ENCODE measurements at regions not wholly inside any gene's neighbourhood (a gene's known extent, or its start where the extent isn't known, plus 50 kb on each side); places are given as distances from the start of the nearest gene placed in this dataset.

DNA sequence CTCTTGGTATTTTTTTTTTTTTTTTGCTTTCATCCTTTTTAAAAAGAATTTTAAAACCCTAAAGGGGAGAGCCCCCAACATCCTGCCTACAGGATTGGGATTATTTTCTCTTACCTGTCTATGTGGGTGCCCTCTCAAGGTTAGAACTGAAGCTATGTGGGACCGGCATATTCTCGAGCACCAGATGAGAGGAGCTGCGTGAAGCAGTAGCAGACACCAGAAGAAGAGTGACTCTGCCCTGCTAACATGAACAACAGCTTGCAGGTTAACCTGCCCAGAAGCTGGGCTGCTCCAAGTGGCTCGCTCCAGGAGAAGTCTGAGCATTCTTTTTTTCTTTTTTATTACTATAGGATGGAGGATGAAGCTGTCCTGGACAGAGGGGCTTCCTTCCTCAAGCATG, 102.6 kb upstream of the SLC4A4 start:
- TF ChIP-seq, protein P1, sequence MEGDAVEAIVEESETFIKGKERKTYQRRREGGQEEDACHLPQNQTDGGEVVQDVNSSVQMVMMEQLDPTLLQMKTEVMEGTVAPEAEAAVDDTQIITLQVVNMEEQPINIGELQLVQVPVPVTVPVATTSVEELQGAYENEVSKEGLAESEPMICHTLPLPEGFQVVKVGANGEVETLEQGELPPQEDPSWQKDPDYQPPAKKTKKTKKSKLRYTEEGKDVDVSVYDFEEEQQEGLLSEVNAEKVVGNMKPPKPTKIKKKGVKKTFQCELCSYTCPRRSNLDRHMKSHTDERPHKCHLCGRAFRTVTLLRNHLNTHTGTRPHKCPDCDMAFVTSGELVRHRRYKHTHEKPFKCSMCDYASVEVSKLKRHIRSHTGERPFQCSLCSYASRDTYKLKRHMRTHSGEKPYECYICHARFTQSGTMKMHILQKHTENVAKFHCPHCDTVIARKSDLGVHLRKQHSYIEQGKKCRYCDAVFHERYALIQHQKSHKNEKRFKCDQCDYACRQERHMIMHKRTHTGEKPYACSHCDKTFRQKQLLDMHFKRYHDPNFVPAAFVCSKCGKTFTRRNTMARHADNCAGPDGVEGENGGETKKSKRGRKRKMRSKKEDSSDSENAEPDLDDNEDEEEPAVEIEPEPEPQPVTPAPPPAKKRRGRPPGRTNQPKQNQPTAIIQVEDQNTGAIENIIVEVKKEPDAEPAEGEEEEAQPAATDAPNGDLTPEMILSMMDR (IDR thresholded peaks at IDR 0.05): no peak
- no peak for TF ChIP-seq POLR2A (IDR thresholded peaks at IDR 0.05)
